Endometrium (tissue), 2 donors: ENCODE measurements at regions not wholly inside any gene's neighbourhood (a gene's known extent, or its start where the extent isn't known, plus 50 kb on each side); places are given as distances from the start of the nearest gene placed in this dataset.

Source experiments
- FAIRE-seq: peaks from 2 replicates; lab custom pipeline; 2012; peaks lifted over from hg19 to GRCh38; lab: Jason Lieb, UNC
- donor health status: control.
- donor health status: control.

- FAIRE-seq: no peak
These were observed 1031.6 kb downstream of the BCL11B start for GRCh38 chr14:98240376-98240775.

GRCh38 chr14:98242903-98243302, 1029.1 kb downstream of the BCL11B start:
- FAIRE-seq: no peak

GRCh38 chr14:98243332-98243731, 1028.7 kb downstream of the BCL11B start:
- FAIRE-seq: no peak

- FAIRE-seq: no peak
These were observed 1027.6 kb downstream of the BCL11B start for GRCh38 chr14:98244162-98244948.

GRCh38 chr14:98244966-98245569, 1026.9 kb downstream of the BCL11B start:
- FAIRE-seq: no peak

- FAIRE-seq: no peak
These were observed 1022.9 kb downstream of the BCL11B start for GRCh38 chr14:98249057-98249456.

GRCh38 chr14:98249476-98249875, 1022.5 kb downstream of the BCL11B start:
- no peak for FAIRE-seq

GRCh38 chr14:98252820-98253219, 1019.2 kb downstream of the BCL11B start:
- no peak for FAIRE-seq

GRCh38 chr14:98259881-98260280, 1012.1 kb downstream of the BCL11B start:
- no peak for FAIRE-seq

GRCh38 chr14:98262566-98262965, 1009.4 kb downstream of the BCL11B start:
- no peak for FAIRE-seq

GRCh38 chr14:98269533-98269932, 1002.5 kb downstream of the BCL11B start:
- no peak for FAIRE-seq

- FAIRE-seq: no peak
These were observed 1001.8 kb downstream of the BCL11B start for GRCh38 chr14:98270201-98270600.

- no peak for FAIRE-seq
These were observed 997.4 kb downstream of the BCL11B start for GRCh38 chr14:98274596-98274995.

GRCh38 chr14:98278800-98279199, 993.2 kb downstream of the BCL11B start:
- FAIRE-seq: no peak

- FAIRE-seq: no peak
These were observed 991.6 kb downstream of the BCL11B start for GRCh38 chr14:98280436-98280835.

GRCh38 chr14:98288825-98289224, 983.2 kb downstream of the BCL11B start:
- no peak for FAIRE-seq

GRCh38 chr14:98290596-98290995, 981.4 kb downstream of the BCL11B start:
- FAIRE-seq: no peak

GRCh38 chr14:98292191-98292590, 979.8 kb downstream of the BCL11B start:
- FAIRE-seq: no peak

GRCh38 chr14:98293576-98293975, 978.4 kb downstream of the BCL11B start:
- no peak for FAIRE-seq

- FAIRE-seq: no peak
These were observed 975.1 kb downstream of the BCL11B start for GRCh38 chr14:98296895-98297294.

- no peak for FAIRE-seq
These were observed 974.4 kb downstream of the BCL11B start for GRCh38 chr14:98297567-98297966.

GRCh38 chr14:98298481-98299244, 973.3 kb downstream of the BCL11B start:
- FAIRE-seq: no peak

GRCh38 chr14:98301681-98302080, 970.3 kb downstream of the BCL11B start:
- FAIRE-seq: no peak
